ENCODE measurements at regions not wholly inside any gene's neighbourhood (a gene's known extent, or its start where the extent isn't known, plus 50 kb on each side); places are given as distances from the start of the nearest gene placed in this dataset.
"Not testable (repeated sequence)": the region's sequence is repeated elsewhere in the genome, so short reads cannot be mapped to it uniquely, and the experiment has no call there.

DNA sequence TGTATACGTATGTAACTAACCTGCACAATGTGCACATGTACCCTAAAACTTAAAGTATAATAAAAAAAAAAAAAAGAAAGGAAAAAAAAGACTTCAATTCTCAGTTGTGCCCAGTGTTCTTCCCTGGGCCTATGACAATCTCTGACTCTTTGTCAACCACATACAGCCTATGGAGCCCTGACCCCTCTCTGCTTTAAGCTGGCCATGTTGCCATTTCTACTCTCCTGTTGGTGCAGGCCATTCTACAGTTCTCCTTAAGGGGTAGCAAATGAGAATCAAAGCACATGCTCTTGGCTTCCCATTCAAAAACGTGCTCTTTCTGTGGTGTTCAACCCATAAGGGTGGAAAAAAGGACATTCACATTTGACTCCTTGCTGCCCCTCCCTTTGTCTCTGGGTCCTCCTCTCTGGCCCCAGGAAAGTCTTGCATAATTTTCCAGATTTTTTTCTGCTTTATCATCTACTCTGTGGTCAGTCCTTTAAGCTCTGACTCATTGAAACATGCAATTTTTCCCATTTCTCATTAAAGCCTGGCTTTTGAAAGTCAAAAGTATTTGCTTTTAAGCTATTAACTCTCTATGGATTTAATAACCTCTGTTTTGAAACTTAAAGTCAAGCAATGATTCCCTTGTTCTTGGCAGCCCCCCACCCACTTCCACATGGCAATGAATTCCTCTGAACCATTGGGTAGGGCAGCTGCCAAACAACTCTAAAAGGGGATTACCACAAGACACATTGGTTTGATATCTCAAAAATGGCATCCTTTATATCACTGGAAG, 208.6 kb upstream of the MCHR2 start:
- DNase-seq (ENCODE audit: low read depth in 1 of 2, low spot score in 1 of 2): peak in 1 of 2 experiments; percentile 29
- no peaks in the 10 kb centered on the region for H3K27me3 ChIP-seq (ENCODE audit: insufficient read depth, poor library complexity, severe bottlenecking)
- no peak overlapping the region for H3K4me3 ChIP-seq (replicated peaks; ENCODE audit: insufficient read depth, low read length)
- H3K27ac ChIP-seq (replicated peaks): no peak overlapping the region
- TF ChIP-seq, protein P1, sequence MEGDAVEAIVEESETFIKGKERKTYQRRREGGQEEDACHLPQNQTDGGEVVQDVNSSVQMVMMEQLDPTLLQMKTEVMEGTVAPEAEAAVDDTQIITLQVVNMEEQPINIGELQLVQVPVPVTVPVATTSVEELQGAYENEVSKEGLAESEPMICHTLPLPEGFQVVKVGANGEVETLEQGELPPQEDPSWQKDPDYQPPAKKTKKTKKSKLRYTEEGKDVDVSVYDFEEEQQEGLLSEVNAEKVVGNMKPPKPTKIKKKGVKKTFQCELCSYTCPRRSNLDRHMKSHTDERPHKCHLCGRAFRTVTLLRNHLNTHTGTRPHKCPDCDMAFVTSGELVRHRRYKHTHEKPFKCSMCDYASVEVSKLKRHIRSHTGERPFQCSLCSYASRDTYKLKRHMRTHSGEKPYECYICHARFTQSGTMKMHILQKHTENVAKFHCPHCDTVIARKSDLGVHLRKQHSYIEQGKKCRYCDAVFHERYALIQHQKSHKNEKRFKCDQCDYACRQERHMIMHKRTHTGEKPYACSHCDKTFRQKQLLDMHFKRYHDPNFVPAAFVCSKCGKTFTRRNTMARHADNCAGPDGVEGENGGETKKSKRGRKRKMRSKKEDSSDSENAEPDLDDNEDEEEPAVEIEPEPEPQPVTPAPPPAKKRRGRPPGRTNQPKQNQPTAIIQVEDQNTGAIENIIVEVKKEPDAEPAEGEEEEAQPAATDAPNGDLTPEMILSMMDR (IDR thresholded peaks at IDR 0.05; ENCODE audit: insufficient read depth, low read length): no peak
- TF ChIP-seq, protein P2, sequence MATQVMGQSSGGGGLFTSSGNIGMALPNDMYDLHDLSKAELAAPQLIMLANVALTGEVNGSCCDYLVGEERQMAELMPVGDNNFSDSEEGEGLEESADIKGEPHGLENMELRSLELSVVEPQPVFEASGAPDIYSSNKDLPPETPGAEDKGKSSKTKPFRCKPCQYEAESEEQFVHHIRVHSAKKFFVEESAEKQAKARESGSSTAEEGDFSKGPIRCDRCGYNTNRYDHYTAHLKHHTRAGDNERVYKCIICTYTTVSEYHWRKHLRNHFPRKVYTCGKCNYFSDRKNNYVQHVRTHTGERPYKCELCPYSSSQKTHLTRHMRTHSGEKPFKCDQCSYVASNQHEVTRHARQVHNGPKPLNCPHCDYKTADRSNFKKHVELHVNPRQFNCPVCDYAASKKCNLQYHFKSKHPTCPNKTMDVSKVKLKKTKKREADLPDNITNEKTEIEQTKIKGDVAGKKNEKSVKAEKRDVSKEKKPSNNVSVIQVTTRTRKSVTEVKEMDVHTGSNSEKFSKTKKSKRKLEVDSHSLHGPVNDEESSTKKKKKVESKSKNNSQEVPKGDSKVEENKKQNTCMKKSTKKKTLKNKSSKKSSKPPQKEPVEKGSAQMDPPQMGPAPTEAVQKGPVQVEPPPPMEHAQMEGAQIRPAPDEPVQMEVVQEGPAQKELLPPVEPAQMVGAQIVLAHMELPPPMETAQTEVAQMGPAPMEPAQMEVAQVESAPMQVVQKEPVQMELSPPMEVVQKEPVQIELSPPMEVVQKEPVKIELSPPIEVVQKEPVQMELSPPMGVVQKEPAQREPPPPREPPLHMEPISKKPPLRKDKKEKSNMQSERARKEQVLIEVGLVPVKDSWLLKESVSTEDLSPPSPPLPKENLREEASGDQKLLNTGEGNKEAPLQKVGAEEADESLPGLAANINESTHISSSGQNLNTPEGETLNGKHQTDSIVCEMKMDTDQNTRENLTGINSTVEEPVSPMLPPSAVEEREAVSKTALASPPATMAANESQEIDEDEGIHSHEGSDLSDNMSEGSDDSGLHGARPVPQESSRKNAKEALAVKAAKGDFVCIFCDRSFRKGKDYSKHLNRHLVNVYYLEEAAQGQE (IDR thresholded peaks at IDR 0.05; ENCODE audit: insufficient replicate concordance, low read depth): no peak
- TF ChIP-seq GABPA (IDR thresholded peaks at IDR 0.05; ENCODE audit: low read depth) (no peak), POLR2AphosphoS5 (IDR thresholded peaks at IDR 0.05; ENCODE audit: low read depth) (no peak), SPI1 (IDR thresholded peaks at IDR 0.05; ENCODE audit: borderline replicate concordance, low read depth) (no peak)

DNA sequence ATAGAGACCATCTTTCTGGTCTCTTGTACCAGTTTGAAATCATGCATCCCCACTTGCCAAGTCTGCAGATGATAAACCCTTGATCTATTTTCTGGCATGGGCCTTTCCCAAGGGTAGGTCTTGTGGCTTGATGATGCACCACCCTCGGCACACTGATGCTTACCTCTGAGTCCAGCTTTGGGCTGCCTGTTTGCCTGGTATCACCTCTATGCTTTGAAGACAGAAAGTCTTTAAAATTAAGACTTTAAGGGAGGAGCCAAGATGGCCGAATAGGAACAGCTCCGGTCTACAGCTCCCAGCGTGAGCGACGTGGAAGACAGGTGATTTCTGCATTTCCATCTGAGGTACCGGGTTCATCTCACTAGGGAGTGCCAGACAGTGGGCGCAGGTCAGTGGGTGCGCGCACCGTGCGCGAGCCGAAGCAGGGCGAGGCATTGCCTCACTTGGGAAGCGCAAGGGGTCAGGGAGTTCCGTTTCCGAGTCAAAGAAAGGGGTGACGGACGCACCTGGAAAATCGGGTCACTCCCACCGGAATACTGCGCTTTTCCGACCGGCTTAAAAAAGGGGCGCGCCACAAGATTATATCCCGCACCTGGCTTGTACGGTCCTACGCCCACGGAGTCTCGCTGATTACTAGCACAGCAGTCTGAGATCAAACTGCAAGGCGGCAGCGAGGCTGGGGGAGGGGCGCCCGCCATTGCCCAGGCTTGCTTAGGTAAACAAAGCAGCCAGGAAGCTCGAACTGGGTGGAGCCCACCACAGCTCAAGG, 202.4 kb upstream of the MCHR2 start:
- H3K27me3 ChIP-seq (ENCODE audit: insufficient read depth, poor library complexity, severe bottlenecking); H3K27ac ChIP-seq (replicated peaks); DNase-seq (ENCODE audit: low read depth in 1 of 2, low spot score in 1 of 2); H3K4me3 ChIP-seq (replicated peaks; ENCODE audit: insufficient read depth, low read length): not testable (repeated sequence)

DNA sequence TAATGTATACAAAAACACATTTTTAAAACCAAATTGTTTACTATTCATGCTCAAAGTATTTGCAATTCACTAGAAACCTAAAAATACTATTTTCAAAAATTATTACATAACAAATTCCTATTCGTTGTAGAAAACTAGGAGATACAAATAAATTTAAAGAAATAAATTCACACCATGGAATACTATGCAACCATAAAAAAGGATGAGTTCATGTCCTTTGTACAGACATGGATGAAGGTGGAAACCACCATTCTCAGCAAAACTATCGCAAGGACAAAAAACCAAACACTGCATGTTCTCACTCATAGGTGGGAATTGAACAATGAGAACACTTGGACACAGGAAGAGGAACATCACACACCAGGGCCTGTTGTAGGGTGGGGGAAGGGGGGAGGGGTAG, 201.2 kb upstream of the MCHR2 start:
- not testable (repeated sequence) for H3K27ac ChIP-seq (replicated peaks); DNase-seq (ENCODE audit: low read depth in 1 of 2, low spot score in 1 of 2); H3K4me3 ChIP-seq (replicated peaks; ENCODE audit: insufficient read depth, low read length); H3K27me3 ChIP-seq (ENCODE audit: insufficient read depth, poor library complexity, severe bottlenecking)

DNA sequence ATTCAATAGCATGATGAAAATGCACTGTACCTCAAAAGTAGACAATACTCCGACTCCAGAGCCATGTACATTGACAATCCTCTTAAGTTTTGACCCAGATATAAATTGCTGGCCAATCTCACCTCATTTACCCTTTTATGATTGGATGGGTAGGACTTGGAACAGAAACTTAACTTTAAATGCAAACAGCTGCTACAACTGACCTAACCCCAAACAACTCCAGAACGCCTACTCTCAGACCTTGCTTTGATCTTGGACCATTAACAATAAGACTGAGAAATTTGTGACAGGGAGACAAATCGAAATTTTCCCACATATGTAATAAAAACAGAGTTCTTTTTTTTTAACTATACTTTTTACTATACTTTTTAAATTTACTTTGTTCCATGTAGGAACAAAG, 200.5 kb upstream of the MCHR2 start:
- DNase-seq (ENCODE audit: low read depth in 1 of 2, low spot score in 1 of 2): no peak
- TF ChIP-seq GABPA (IDR thresholded peaks at IDR 0.05; ENCODE audit: low read depth) (no peak), SPI1 (IDR thresholded peaks at IDR 0.05; ENCODE audit: borderline replicate concordance, low read depth) (no peak), POLR2AphosphoS5 (IDR thresholded peaks at IDR 0.05; ENCODE audit: low read depth) (no peak)
- TF ChIP-seq, protein P2 (IDR thresholded peaks at IDR 0.05; ENCODE audit: insufficient replicate concordance, low read depth): no peak
- TF ChIP-seq, protein P1 (IDR thresholded peaks at IDR 0.05; ENCODE audit: insufficient read depth, low read length): no peak
- no peak overlapping the region for H3K4me3 ChIP-seq (replicated peaks; ENCODE audit: insufficient read depth, low read length)
- no peaks in the 10 kb centered on the region for H3K27me3 ChIP-seq (ENCODE audit: insufficient read depth, poor library complexity, severe bottlenecking)
- H3K27ac ChIP-seq (replicated peaks): no peak overlapping the region

All from HL-60 (cell line).